ENCODE measurements at regions not wholly inside any gene's neighbourhood (a gene's known extent, or its start where the extent isn't known, plus 50 kb on each side); places are given as distances from the start of the nearest gene placed in this dataset.

GRCh38 chr18:52054324-52054723 lies 285.7 kb upstream of the DCC start:
- Histone ChIP-seq H2BK15ac (ENCODE audit: low read depth, low read length) (no peak overlapping the region), H3K56ac (ENCODE audit: insufficient read length, low read depth, low read length) (no peak overlapping the region), H2BK120ac (ENCODE audit: low read depth, low read length, poor library complexity, severe bottlenecking) (no peak overlapping the region), H4K8ac (replicated peaks; ENCODE audit: insufficient read length, low read depth, low read length) (no peak overlapping the region), H2BK5ac (ENCODE audit: insufficient read length, low read length) (no peak overlapping the region), H3K18ac (ENCODE audit: insufficient read length, low read depth, low read length) (no peak overlapping the region), H2AFZ (ENCODE audit: low read length) (no peak overlapping the region), H2BK12ac (ENCODE audit: insufficient read length, low read depth, low read length) (no peak overlapping the region), H4K5ac (ENCODE audit: insufficient read length, low read depth, low read length) (no peak overlapping the region), H3K4me2 (ENCODE audit: insufficient read depth, insufficient read length, low read length) (no peak overlapping the region), H4K20me1 (ENCODE audit: control insufficient read depth, insufficient read depth, insufficient read length) (no peaks in the 10 kb centered on the region), H2AK5ac (ENCODE audit: insufficient read length, low read length) (no peak overlapping the region), H3K79me1 (ENCODE audit: insufficient read depth, low read depth, low read length, poor library complexity, severe bottlenecking) (no peaks in the 10 kb centered on the region), H3K4ac (ENCODE audit: low read depth, low read length) (no peak overlapping the region), H3T11ph (ENCODE audit: low read length) (no peak overlapping the region), H3K9me3 (ENCODE audit: control insufficient read depth, low read depth, low read length) (peaks cover 5% of the 10 kb centered on the region), H3K4me1 (ENCODE audit: insufficient read depth, low read length) (no peaks in the 10 kb centered on the region), H3K27ac (ENCODE audit: insufficient read length, low read depth, low read length) (no peak overlapping the region), H3K9ac (ENCODE audit: extremely low read depth, insufficient read length, low read length) (no peak overlapping the region), H3K23ac (ENCODE audit: insufficient read length, low read depth, low read length) (no peak overlapping the region), H2BK20ac (ENCODE audit: low read depth, low read length, poor library complexity, severe bottlenecking) (no peak overlapping the region), H3K79me2 (ENCODE audit: insufficient read depth, low read length) (no peaks in the 10 kb centered on the region), H3K23me2 (ENCODE audit: insufficient read length, low read depth, low read length, poor library complexity, severe bottlenecking) (no peaks in the 10 kb centered on the region), H3K14ac (ENCODE audit: insufficient read depth, low read length) (no peak overlapping the region), H3K27me3 (ENCODE audit: insufficient read depth, low read length) (no peaks in the 10 kb centered on the region), H4K91ac (ENCODE audit: insufficient read length, low read depth, low read length) (no peak overlapping the region)
- Mint-ChIP-seq H3K4me3 (no peak overlapping the region), H3K4me1 (peaks cover 14 to 17% of the 10 kb centered on the region in 2 experiments), H3K9me3 (peaks cover 16 to 25% of the 10 kb centered on the region in 2 experiments), H3K36me3 (ENCODE audit: insufficient read depth in 1 of 3, low read depth in 3 of 3) (peaks cover 2 to 27% (median 19%) of the 10 kb centered on the region in 3 experiments), H3K27ac (no peak overlapping the region), H3K27me3 (ENCODE audit: low read depth) (no peaks in the 10 kb centered on the region)
- TF ChIP-seq, protein P1, sequence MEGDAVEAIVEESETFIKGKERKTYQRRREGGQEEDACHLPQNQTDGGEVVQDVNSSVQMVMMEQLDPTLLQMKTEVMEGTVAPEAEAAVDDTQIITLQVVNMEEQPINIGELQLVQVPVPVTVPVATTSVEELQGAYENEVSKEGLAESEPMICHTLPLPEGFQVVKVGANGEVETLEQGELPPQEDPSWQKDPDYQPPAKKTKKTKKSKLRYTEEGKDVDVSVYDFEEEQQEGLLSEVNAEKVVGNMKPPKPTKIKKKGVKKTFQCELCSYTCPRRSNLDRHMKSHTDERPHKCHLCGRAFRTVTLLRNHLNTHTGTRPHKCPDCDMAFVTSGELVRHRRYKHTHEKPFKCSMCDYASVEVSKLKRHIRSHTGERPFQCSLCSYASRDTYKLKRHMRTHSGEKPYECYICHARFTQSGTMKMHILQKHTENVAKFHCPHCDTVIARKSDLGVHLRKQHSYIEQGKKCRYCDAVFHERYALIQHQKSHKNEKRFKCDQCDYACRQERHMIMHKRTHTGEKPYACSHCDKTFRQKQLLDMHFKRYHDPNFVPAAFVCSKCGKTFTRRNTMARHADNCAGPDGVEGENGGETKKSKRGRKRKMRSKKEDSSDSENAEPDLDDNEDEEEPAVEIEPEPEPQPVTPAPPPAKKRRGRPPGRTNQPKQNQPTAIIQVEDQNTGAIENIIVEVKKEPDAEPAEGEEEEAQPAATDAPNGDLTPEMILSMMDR (conservative IDR thresholded peaks at IDR 0.05): no peak
- no peak for DNase-seq
